ENCODE measurements at regions not wholly inside any gene's neighbourhood (a gene's known extent, or its start where the extent isn't known, plus 50 kb on each side); places are given as distances from the start of the nearest gene placed in this dataset.
"Not testable (repeated sequence)": the region's sequence is repeated elsewhere in the genome, so short reads cannot be mapped to it uniquely, and the experiment has no call there.

GRCh38 chr1:213779228-213779627 is 208.5 kb upstream of the PROX1 start:
- DNase-seq (ENCODE audit: low spot score), result peak; percentile 79

- peak; percentile 88 for DNase-seq (ENCODE audit: low spot score)
Measured at GRCh38 chr1:213782941-213783672, 204.7 kb upstream of the PROX1 start.

GRCh38 chr1:213783893-213784292 is 203.9 kb upstream of the PROX1 start:
- peak; percentile 78 for DNase-seq (ENCODE audit: low spot score)

GRCh38 chr1:213786683-213787082 is 201.1 kb upstream of the PROX1 start:
- DNase-seq (ENCODE audit: low spot score), result no peak

- DNase-seq (ENCODE audit: low spot score), result peak; percentile 39
Measured at GRCh38 chr1:213790565-213790964, 197.2 kb upstream of the PROX1 start.

GRCh38 chr1:213793482-213794067 is 194.2 kb upstream of the PROX1 start:
- DNase-seq (ENCODE audit: low spot score), result no peak

- DNase-seq (ENCODE audit: low spot score), result no peak
Measured at GRCh38 chr1:213796525-213796924, 191.2 kb upstream of the PROX1 start.

- DNase-seq (ENCODE audit: low spot score), result not testable (repeated sequence)
Measured at GRCh38 chr1:213808288-213808687, 179.5 kb upstream of the PROX1 start.

- no peak for DNase-seq (ENCODE audit: low spot score)
Measured at GRCh38 chr1:213817156-213817555, 170.6 kb upstream of the PROX1 start.

- no peak for DNase-seq (ENCODE audit: low spot score)
Measured at GRCh38 chr1:213820362-213821149, 167.2 kb upstream of the PROX1 start.

- no peak for DNase-seq (ENCODE audit: low spot score)
Measured at GRCh38 chr1:213821175-213821942, 166.4 kb upstream of the PROX1 start.

- DNase-seq (ENCODE audit: low spot score), result no peak
Measured at GRCh38 chr1:213821943-213822334, 165.8 kb upstream of the PROX1 start.

GRCh38 chr1:213826891-213827290 is 160.9 kb upstream of the PROX1 start:
- DNase-seq (ENCODE audit: low spot score), result no peak

GRCh38 chr1:213828867-213829266 is 158.9 kb upstream of the PROX1 start:
- DNase-seq (ENCODE audit: low spot score), result no peak

GRCh38 chr1:213829780-213830179 is 158.0 kb upstream of the PROX1 start:
- DNase-seq (ENCODE audit: low spot score), result no peak

- no peak for DNase-seq (ENCODE audit: low spot score)
Measured at GRCh38 chr1:213830371-213830770, 157.4 kb upstream of the PROX1 start.

GRCh38 chr1:213840575-213840974 is 147.2 kb upstream of the PROX1 start:
- DNase-seq (ENCODE audit: low spot score), result no peak

GRCh38 chr1:213844632-213845031 is 143.1 kb upstream of the PROX1 start:
- no peak for DNase-seq (ENCODE audit: low spot score)

GRCh38 chr1:213852107-213852506 is 135.7 kb upstream of the PROX1 start:
- no peak for DNase-seq (ENCODE audit: low spot score)

GRCh38 chr1:213858581-213858980 is 129.2 kb upstream of the PROX1 start:
- DNase-seq (ENCODE audit: low spot score), result no peak

- DNase-seq (ENCODE audit: low spot score), result no peak
Measured at GRCh38 chr1:213861841-213862240, 125.9 kb upstream of the PROX1 start.

- no peak for DNase-seq (ENCODE audit: low spot score)
Measured at GRCh38 chr1:213864091-213864490, 123.7 kb upstream of the PROX1 start.
